Endothelial cell of umbilical vein (primary cell): ENCODE measurements at regions not wholly inside any gene's neighbourhood (a gene's known extent, or its start where the extent isn't known, plus 50 kb on each side); places are given as distances from the start of the nearest gene placed in this dataset.

Experiments used
- POLR2AphosphoS5 ChIP-seq: IDR thresholded peaks from 2 replicates; pipeline ENCODE4 v1.6.1; 2012; ENCODE audit warnings: low read depth, mild to moderate bottlenecking, control low read depth, low read length, moderate library complexity; ENCODE audit not compliant: insufficient read depth
- TF ChIP-seq, protein P1 (sequence below), 2 donors: IDR thresholded peaks; 1 replicate in 1 of 2; 2 replicates in 1 of 2; pipeline ENCODE4 v1.5.1; 2011; ENCODE audit warnings: low read length in 2 of 2, mild to moderate bottlenecking in 2 of 2, moderate library complexity in 2 of 2, control low read depth in 1 of 2, inconsistent platforms in 1 of 2, low read depth in 1 of 2; ENCODE audit not compliant: insufficient read depth in 1 of 2; ENCODE audit errors: extremely low read depth in 1 of 2

DNA sequence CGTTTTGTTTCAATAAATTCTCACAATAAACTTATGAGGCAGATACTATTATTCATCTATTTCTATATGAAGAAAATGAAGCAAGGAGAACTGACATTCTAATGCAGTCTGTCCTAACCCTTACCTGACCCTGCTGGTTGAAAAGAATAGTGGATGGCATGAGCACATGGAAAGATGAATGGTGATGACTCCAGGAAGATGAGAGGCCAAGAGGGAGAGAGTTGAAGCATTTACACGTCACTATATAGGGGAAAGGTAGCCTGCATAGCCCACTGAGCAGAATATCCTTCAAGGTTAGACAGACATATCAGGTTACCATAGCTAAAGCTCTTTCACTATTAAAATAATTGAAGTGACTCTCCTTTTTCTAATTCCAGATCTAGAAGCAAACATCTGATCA, 163.9 kb upstream of the CDK1 start:
- TF ChIP-seq, protein P1, sequence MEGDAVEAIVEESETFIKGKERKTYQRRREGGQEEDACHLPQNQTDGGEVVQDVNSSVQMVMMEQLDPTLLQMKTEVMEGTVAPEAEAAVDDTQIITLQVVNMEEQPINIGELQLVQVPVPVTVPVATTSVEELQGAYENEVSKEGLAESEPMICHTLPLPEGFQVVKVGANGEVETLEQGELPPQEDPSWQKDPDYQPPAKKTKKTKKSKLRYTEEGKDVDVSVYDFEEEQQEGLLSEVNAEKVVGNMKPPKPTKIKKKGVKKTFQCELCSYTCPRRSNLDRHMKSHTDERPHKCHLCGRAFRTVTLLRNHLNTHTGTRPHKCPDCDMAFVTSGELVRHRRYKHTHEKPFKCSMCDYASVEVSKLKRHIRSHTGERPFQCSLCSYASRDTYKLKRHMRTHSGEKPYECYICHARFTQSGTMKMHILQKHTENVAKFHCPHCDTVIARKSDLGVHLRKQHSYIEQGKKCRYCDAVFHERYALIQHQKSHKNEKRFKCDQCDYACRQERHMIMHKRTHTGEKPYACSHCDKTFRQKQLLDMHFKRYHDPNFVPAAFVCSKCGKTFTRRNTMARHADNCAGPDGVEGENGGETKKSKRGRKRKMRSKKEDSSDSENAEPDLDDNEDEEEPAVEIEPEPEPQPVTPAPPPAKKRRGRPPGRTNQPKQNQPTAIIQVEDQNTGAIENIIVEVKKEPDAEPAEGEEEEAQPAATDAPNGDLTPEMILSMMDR (IDR thresholded peaks at IDR 0.05; ENCODE audit: extremely low read depth in 1 of 2, insufficient read depth in 1 of 2, low read depth in 1 of 2, low read length in 2 of 2) = no peak
- TF ChIP-seq POLR2AphosphoS5 = no peak
